OCI-LY7 (cell line): ENCODE measurements at regions not wholly inside any gene's neighbourhood (a gene's known extent, or its start where the extent isn't known, plus 50 kb on each side); places are given as distances from the start of the nearest gene placed in this dataset.

Source experiments
- BruUV-seq: library from RNA; stranded (reverse); fragments of 400-500 nt; replicated peaks from 2 replicates; lab custom pipeline; 2021; lab: Mats Ljungman, UMichigan
- CTCF ChIA-PET: fragments of 300-600 bp; sonication (Branson Sonifier 250); formaldehyde crosslinking; loops from one replicate; lab custom pipeline; 2022; ENCODE audit warnings: antibody characterized with exemption; ENCODE audit not compliant: unreplicated experiment; lab: Charles Lee
- POLR2A ChIA-PET: fragments of 300-600 bp; sonication (Branson Sonifier 250); formaldehyde crosslinking; loops from one replicate; lab custom pipeline; 2022; ENCODE audit warnings: antibody characterized with exemption; lab: Charles Lee
- DNase-seq: peaks from one replicate; pipeline ENCODE4 v3.0.0-alpha.2; 2015; ENCODE audit warnings: low spot score
- H2AFZ ChIP-seq: fragments of 200-600 bp; sonication (generic), shearing (Covaris generic); 2 replicates; pipeline ENCODE4 v1.6.1; 2014; ENCODE audit warnings: mild to moderate bottlenecking, antibody characterized with exemption, low read length, moderate library complexity
- H3K27ac ChIP-seq: fragments of 200-600 bp; sonication (generic); 2 replicates; pipeline ENCODE4 v1.5.1; 2014; ENCODE audit warnings: mixed run types, low read depth, mild to moderate bottlenecking, moderate library complexity, low read length, inconsistent platforms; ENCODE audit not compliant: poor library complexity, severe bottlenecking
- H3K36me3 ChIP-seq: fragments of 200-600 bp; sonication (generic); 2 replicates; pipeline ENCODE4 v1.6.1; 2014; ENCODE audit warnings: mild to moderate bottlenecking, antibody characterized with exemption, low read length, moderate library complexity, mixed read lengths; ENCODE audit not compliant: insufficient read depth
- H3K4me1 ChIP-seq: fragments of 200-600 bp; sonication (generic); 2 replicates; pipeline ENCODE4 v1.5.1; 2014; ENCODE audit warnings: mild to moderate bottlenecking, low read length; ENCODE audit not compliant: insufficient read depth, poor library complexity, severe bottlenecking
- H3K4me2 ChIP-seq: fragments of 200-600 bp; sonication (generic); 2 replicates; pipeline ENCODE4 v1.6.1; 2014; ENCODE audit warnings: mild to moderate bottlenecking, low read length
- H3K4me3 ChIP-seq: fragments of 200-600 bp; sonication (generic); 2 replicates; pipeline ENCODE4 v1.5.1; 2014; ENCODE audit warnings: mild to moderate bottlenecking, low read depth, low read length; ENCODE audit not compliant: poor library complexity, severe bottlenecking
- H3K79me2 ChIP-seq: fragments of 200-600 bp; sonication (generic); 2 replicates; pipeline ENCODE4 v1.6.1; 2016; ENCODE audit warnings: low read depth, mild to moderate bottlenecking, low read length, moderate library complexity, mixed read lengths; ENCODE audit not compliant: insufficient read depth
- H3K9me2 ChIP-seq: fragments of 200-600 bp; sonication (generic); 2 replicates; pipeline ENCODE4 v1.6.1; 2016; ENCODE audit warnings: mild to moderate bottlenecking, low read length, mixed read lengths; ENCODE audit not compliant: insufficient read depth
- H3K9me3 ChIP-seq: fragments of 200-600 bp; sonication (generic); 2 replicates; pipeline ENCODE4 v1.6.1; 2014; ENCODE audit warnings: mild to moderate bottlenecking, mixed run types, low read length, mixed read lengths
- H4K20me1 ChIP-seq: fragments of 200-600 bp; sonication (generic); 2 replicates; pipeline ENCODE4 v1.6.1; 2014; ENCODE audit warnings: mild to moderate bottlenecking, antibody characterized with exemption, low read length, moderate library complexity, mixed read lengths; ENCODE audit not compliant: insufficient read depth
- EZH2phosphoT487 ChIP-seq: fragments of 200-600 bp; sonication (generic); IDR thresholded peaks from 2 replicates; pipeline ENCODE4 v1.6.1; 2018; ENCODE audit warnings: low read depth, borderline replicate concordance, mild to moderate bottlenecking, mixed run types, antibody characterized with exemption, low read length, moderate library complexity, mixed read lengths
- intact Hi-C: fragments of 100-400 bp; cut with micrococcal nuclease; formaldehyde crosslinking; loops from one replicate; pipeline ENCODE4 v1.10.0; 2022; ENCODE audit not compliant: unreplicated experiment
- TF ChIP-seq, protein P1 (sequence below): fragments of 200-600 bp; sonication (generic); conservative IDR thresholded peaks from 2 replicates; pipeline ENCODE4 v1.5.1; 2014; ENCODE audit warnings: mild to moderate bottlenecking, antibody characterized with exemption, low read length, moderate library complexity, mixed read lengths

DNA sequence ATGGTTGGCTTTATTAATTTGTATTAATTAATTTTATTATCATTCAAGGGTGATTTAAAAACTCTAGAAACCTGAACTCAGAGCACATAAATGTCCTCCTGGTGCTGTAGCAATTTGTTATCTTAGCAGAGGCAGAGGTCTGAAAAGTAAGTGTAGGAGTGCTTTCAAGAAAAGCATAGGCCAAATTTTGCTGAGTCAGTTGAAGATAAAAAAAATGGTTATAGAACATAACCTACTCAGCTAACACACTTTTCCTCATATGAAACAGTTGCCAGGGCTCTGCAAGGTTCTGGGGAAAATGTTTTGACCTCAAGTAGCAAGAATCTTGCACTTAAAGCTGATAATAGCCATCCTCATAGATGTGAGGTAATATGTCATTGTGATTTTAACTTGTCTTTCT is 53.5 kb upstream of the CHODL start:
- no peaks in the 10 kb centered on the region for H3K79me2 ChIP-seq
- intact Hi-C loops = no loop called here
- H3K27ac ChIP-seq = no peak overlapping the region
- no peaks in the 10 kb centered on the region for H4K20me1 ChIP-seq
- H3K4me1 ChIP-seq = no peaks in the 10 kb centered on the region
- no peak overlapping the region for H3K4me2 ChIP-seq
- no peak overlapping the region for H3K4me3 ChIP-seq
- no peaks in the 10 kb centered on the region for H3K9me2 ChIP-seq
- no peak overlapping the region for H2AFZ ChIP-seq
- BruUV-seq = no TSS peak
- H3K36me3 ChIP-seq = no peaks in the 10 kb centered on the region
- no peak for TF ChIP-seq EZH2phosphoT487
- TF ChIP-seq, protein P1, sequence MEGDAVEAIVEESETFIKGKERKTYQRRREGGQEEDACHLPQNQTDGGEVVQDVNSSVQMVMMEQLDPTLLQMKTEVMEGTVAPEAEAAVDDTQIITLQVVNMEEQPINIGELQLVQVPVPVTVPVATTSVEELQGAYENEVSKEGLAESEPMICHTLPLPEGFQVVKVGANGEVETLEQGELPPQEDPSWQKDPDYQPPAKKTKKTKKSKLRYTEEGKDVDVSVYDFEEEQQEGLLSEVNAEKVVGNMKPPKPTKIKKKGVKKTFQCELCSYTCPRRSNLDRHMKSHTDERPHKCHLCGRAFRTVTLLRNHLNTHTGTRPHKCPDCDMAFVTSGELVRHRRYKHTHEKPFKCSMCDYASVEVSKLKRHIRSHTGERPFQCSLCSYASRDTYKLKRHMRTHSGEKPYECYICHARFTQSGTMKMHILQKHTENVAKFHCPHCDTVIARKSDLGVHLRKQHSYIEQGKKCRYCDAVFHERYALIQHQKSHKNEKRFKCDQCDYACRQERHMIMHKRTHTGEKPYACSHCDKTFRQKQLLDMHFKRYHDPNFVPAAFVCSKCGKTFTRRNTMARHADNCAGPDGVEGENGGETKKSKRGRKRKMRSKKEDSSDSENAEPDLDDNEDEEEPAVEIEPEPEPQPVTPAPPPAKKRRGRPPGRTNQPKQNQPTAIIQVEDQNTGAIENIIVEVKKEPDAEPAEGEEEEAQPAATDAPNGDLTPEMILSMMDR = no peak
- CTCF ChIA-PET = no interaction called here
- POLR2A ChIA-PET = no interaction called here
- no peaks in the 10 kb centered on the region for H3K9me3 ChIP-seq
- DNase-seq = no peak

DNA sequence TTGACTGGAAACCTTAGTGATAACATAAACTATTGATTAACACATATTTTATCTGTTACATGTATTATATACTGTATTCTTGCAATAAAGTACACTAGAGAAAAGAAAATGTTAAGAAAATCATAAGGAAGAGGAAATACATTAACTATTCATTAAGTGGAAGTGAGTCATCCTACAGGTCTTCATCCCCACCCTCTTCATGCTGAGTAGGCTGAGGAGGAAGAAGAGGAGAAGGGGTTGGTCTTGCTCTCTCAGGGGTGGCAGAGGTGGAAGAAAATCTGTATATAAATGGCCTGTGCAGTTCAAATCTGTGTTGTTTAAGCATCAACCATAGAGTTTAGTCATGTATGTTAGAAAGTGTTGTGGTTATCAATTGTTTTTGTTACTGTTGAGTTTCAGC is 66.1 kb upstream of the CHODL start:
- ChIA-PET POLR2A (interaction anchor here (0.5 kb wide), 1 partner anchor 982 kb away, joined by 3 read pairs; no protein-coding TSS in a partner anchor), CTCF (no interaction called here)
- Histone ChIP-seq H3K9me3 (no peaks in the 10 kb centered on the region), H3K4me2 (no peak overlapping the region), H3K4me1 (no peaks in the 10 kb centered on the region), H3K4me3 (no peak overlapping the region), H3K27ac (no peak overlapping the region), H4K20me1 (no peaks in the 10 kb centered on the region), H3K36me3 (no peaks in the 10 kb centered on the region), H2AFZ (no peak overlapping the region), H3K9me2 (0 out of 2 replicates have a peak, but pooled peaks cover 5% of the 10 kb centered on the region), H3K79me2 (no peaks in the 10 kb centered on the region)
- TF ChIP-seq, protein P1 = no peak
- no peak for TF ChIP-seq EZH2phosphoT487
- BruUV-seq = no TSS peak
- intact Hi-C loops = no loop called here
- DNase-seq = no peak

DNA sequence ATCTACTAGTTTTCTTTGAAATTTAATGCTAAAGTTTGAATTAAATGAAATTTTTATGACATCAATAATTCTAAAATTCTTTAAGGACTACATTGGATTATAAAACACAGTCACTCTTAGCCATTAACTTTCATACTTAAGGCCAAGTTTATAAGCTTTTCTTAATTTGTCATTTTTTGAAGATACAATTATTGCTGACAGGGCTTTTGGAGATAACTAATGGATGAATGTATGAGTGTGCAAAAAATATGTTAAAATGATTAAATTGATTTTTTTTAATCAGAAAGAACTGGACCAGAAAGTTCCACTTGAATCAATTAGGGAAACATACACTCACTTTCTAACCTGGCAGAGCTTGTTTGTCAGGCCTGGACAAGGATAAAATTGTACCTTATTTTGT is 70.3 kb upstream of the CHODL start:
- POLR2A ChIA-PET = no interaction called here
- Histone ChIP-seq H4K20me1 (no peaks in the 10 kb centered on the region), H3K4me2 (no peak overlapping the region), H3K9me3 (no peaks in the 10 kb centered on the region), H3K4me3 (no peak overlapping the region), H3K9me2 (0 out of 2 replicates have a peak, but pooled peaks cover 5% of the 10 kb centered on the region), H3K27ac (no peak overlapping the region), H3K79me2 (no peaks in the 10 kb centered on the region), H2AFZ (no peak overlapping the region), H3K36me3 (no peaks in the 10 kb centered on the region), H3K4me1 (no peaks in the 10 kb centered on the region)
- CTCF ChIA-PET = no interaction called here
- DNase-seq = no peak
- intact Hi-C loops = no loop called here
- TF ChIP-seq EZH2phosphoT487 = no peak
- no TSS peak for BruUV-seq
